ENCODE measurements at regions not wholly inside any gene's neighbourhood (a gene's known extent, or its start where the extent isn't known, plus 50 kb on each side); places are given as distances from the start of the nearest gene placed in this dataset.
"Not testable (repeated sequence)": the region's sequence is repeated elsewhere in the genome, so short reads cannot be mapped to it uniquely, and the experiment has no call there.

DNA sequence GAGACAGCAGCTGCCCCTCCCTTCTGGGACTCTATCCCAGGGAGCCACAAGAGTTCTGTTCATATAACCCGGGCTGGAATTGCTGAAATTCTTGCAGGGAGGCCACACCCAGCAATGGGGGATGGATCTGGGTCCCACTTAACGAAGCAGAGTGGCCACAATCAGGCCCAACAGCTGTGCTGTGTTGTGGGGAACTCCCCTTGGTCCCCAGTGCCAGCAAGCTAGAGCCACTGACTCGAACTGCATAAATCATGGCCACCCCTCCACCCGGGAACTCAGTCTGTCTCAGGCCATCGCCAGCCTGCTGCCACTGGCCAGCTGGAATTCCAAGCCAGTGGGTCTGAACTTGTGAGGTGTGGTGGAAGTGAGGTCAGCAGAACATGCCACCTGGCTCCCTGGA, 111.1 kb downstream of the KLF8 start:
- no peak for DNase-seq

GRCh38 chrX:56343664-56344063, 111.5 kb downstream of the KLF8 start:
- no peak for DNase-seq

- DNase-seq: not testable (repeated sequence)
Measured at GRCh38 chrX:56358145-56358544, 126.0 kb downstream of the KLF8 start.

GRCh38 chrX:56365171-56365570, 133.0 kb downstream of the KLF8 start:
- DNase-seq: not testable (repeated sequence)

GRCh38 chrX:56366901-56367300, 134.7 kb downstream of the KLF8 start:
- no peak for DNase-seq

DNA sequence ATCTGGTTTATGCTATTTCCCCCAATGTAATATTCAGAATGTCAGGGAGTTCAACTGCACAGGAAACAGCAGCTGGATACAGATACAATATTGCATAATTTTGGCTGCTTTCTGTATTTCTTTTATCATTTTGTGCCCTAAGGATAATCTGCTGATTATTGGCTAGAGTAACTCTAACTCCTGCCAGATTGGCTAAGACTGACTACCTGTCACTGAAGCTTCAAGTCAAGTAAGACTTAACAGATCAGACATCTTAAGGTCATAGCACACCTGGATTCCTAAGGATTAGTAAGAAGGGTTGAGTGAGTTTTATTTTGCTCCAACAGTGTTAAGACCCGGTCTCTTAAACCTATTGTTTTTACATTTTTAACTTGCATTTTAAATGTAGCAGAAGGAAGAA, 136.8 kb downstream of the KLF8 start:
- DNase-seq: no peak

- DNase-seq: not testable (repeated sequence)
Measured at GRCh38 chrX:56379984-56380780, 148.0 kb downstream of the KLF8 start.

- DNase-seq: peak; percentile 15
Measured at GRCh38 chrX:56382278-56382677, 150.1 kb downstream of the KLF8 start.

- no peak for DNase-seq
Measured at GRCh38 chrX:56385336-56385735, 153.2 kb downstream of the KLF8 start.

GRCh38 chrX:56385960-56386359, 153.8 kb downstream of the KLF8 start:
- no peak for DNase-seq

DNA sequence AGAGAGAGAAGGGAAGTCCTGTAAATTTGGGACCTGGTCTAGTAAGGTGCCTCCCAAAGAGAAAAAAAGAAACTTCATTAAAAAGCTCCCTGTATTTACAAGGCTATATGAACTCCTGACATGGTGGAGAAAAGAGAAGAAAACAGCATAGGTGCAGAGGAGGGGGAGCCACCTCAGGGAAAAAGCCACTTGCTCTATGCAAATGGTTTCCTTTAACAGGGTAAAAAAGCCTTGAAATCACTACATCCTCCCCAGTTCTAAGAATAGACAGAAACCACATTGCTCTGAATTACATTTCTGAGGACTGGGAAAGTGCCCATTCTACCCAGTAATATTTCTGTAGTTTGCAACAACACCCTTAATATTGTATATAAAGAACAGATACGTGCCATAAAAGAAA, 165.5 kb downstream of the KLF8 start:
- peak; percentile 4 for DNase-seq

- no peak for DNase-seq
Measured at GRCh38 chrX:56402207-56402606, 161.2 kb upstream of the UBQLN2 start.

DNA sequence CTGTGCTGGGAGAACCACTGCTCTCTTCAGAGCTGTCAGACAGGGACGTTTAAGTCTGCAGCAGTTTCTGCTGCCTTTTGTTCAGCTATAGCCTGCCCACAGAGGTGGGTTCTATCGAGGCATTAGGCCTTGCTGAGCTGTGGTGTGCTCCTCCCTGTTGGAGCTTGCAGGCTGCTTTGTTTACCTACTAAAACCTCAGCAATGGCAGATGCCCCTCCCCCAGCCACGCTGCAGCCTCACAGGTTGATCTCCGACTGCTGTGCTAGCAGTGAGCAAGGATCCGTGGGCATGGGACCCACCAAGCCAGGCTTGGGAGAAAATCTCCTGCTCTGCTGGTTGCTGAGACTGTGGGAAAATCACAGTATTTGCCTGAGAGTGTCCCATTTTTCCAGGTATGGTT, 133.8 kb upstream of the UBQLN2 start:
- DNase-seq: no peak

- DNase-seq: not testable (repeated sequence)
Measured at GRCh38 chrX:56451981-56452380, 111.4 kb upstream of the UBQLN2 start.

DNA sequence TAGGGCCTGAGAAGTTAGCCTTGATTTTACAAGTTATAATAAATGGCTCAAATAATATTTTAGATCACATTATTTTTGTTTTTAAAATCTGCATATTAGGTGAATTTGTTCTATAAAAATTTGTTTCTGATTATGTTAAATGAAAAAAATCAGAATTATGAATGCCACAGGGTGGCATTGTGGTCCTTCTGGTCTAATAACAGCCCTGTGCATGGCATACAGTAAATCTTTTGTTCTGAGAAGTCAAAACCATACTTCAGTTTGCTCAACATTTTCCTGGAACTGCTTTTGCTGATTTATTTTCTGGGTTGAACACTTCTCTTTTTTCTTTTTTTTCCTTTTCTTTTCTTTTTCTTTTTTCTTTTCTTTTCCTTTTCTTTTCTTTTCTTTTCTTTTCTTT, 101.0 kb upstream of the UBQLN2 start:
- no peak for DNase-seq

DNA sequence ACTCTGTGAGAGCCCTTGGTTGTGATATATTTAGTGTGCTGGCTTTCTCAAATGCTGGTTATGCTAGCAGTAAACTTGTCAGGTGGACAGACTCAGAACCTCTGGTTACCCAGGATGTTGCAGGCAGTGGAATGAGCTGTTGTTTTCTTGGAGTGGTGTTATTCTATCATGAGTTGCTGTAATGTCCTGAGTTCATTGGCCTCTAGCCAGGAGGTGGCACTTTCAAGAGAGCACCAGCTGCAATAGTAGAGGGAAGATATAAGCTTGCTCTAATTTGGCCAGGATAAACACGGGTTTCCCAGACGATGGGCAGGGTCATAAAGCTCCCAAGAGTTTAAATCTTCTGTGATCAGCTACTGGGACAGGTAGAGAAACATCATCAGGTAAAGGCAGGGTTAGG, 95.0 kb upstream of the UBQLN2 start:
- DNase-seq: no peak

GRCh38 chrX:56494923-56495322, 68.5 kb upstream of the UBQLN2 start:
- not testable (repeated sequence) for DNase-seq

DNA sequence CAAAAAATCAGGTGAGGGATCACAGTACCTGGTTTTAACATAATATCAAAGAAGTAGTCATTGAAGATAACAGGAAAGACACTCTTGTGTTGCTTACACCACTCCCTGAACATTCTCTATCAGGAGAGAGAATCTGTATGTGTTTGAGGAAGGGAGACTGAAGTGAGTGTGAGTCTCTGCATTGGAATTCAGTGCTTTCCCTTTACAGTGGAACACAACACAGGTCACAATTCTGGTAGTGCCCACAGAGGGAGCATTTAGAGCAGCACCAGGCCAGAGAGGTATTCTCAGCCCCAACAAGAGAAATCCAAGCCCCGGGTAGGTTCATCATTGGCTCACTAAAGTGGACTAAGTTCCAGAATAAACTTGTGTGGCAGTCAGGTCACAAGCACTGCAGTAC, 64.7 kb upstream of the UBQLN2 start:
- no peak for DNase-seq

DNA sequence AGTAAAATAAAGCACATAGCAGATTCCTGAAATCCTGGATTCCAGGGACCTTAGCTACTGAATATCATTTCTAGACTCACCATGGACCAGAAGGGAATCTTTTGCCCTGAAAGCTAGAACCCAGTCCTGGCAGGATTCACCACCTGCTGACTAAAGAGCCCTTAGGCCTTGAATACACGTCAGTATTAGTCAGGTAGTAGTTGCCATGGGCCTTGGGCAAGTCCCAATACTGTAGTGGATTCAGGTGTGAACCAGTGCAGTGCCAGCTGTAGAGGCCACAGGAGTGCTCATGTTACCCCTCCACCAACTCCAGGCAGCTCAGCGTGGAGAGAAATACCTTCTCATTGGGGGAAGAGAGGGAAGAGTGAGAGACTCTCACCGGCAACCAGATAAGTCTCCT, 64.1 kb upstream of the UBQLN2 start:
- DNase-seq: no peak

DNA sequence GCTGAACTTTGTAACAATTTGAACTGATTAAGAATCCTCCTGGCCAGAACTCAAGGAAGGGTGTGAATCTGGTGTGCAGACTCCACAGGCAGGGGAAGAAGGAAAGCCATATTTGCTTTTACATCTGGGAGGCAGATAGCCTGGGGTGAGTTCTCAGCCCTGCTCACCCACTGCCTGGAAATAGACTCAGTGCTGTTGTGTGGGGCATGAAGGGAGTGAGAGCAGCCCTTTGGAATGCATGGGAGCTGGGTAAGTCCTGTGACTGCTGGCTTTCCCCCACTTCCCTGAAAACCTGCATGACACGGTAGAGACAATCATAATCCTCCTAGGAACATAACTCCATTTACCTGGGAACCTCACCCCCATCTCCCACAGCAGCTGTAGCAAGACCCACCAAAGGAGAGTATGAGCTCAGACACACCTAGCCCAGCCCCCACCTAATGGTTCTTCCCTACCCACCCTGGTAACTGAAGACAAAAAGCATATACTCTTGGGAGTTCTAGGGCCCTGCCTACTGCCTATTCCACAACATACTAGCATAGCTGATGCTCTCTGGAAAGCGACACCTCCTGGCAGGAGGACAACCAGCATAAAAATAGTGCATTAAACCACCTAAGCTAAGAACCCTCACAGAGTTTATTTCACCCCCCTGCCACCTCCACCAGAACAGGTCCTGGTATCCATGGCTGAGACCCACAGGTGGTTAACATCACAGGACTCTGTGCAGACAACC, 59.3 kb upstream of the UBQLN2 start:
- DNase-seq: no peak

- DNase-seq: no peak
Measured at GRCh38 chrX:56505866-56506265, 57.6 kb upstream of the UBQLN2 start.

All from stimulated activated CD4-positive, alpha-beta T cell treated with anti-CD3 and anti-CD28 coated beads, Interleukin-1b, Interleukin-23, amount 100 ng/mL, for 48 hours (primary cell).